KOPT-K1 (cell line): ENCODE measurements at regions not wholly inside any gene's neighbourhood (a gene's known extent, or its start where the extent isn't known, plus 50 kb on each side); places are given as distances from the start of the nearest gene placed in this dataset.
"Not testable (repeated sequence)": the region's sequence is repeated elsewhere in the genome, so short reads cannot be mapped to it uniquely, and the experiment has no call there.

ENCODE experiments used
- H3K27ac ChIP-seq: fragments of 200-600 bp; sonication (generic); 2 replicates; pipeline ENCODE4 v1.5.1; 2016; ENCODE audit warnings: antibody characterized with exemption, mild to moderate bottlenecking, low read depth, low read length; ENCODE audit not compliant: poor library complexity, severe bottlenecking
- H3K36me3 ChIP-seq: fragments of 200-600 bp; sonication (generic); 2 replicates; pipeline ENCODE4 v1.5.1; 2017; ENCODE audit warnings: antibody characterized with exemption, mild to moderate bottlenecking, low read length, moderate library complexity; ENCODE audit not compliant: insufficient read depth
- H3K9me3 ChIP-seq: fragments of 200-600 bp; sonication (generic); 2 replicates; pipeline ENCODE4 v1.5.1; 2017; ENCODE audit warnings: antibody characterized with exemption, low read length, mild to moderate bottlenecking; ENCODE audit not compliant: insufficient read depth, poor library complexity, severe bottlenecking

DNA sequence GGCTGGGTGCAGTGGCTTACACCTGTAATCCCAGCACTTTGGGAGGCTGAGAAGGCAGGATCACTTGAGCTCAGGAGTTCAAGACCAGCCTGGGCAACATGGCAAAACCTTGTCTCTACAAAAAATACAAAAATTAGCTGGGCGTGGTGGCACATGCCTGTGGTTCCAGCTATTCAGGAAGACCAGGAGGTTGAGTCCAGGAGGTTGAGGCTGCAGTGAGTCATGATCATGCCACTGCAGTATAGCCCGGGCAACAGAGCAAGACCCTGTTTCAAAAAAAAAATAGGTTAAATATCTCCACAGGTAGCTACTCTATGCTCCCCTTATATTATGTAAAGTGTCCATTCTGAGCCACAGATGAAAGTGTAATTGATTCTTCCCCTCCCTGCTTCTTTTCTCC is 89.3 kb upstream of the MYO3A start:
- H3K9me3 ChIP-seq, H3K36me3 ChIP-seq, H3K27ac ChIP-seq: not testable (repeated sequence)

DNA sequence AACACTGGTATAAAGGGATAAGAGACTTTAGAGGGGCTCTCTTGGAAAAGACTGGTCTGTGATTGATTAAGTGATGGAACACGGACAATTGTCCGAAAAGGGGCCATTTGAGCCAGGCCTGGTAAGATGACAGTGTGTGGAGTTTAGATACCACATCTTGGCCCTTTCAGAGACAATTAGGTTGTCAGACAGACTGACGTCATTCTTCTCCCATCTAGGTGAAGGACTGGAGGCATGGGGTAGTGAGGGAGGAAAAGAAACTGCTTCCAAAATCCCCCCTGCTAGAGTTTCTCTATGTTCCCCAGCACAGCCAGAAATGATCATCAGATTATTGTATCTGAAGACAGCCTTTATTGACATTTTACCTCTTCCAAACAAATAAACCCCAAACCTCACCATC is 84.8 kb upstream of the MYO3A start:
- H3K36me3 ChIP-seq, result no peaks in the 10 kb centered on the region
- H3K27ac ChIP-seq, result no peak overlapping the region
- peaks cover 4% of the 10 kb centered on the region for H3K9me3 ChIP-seq

DNA sequence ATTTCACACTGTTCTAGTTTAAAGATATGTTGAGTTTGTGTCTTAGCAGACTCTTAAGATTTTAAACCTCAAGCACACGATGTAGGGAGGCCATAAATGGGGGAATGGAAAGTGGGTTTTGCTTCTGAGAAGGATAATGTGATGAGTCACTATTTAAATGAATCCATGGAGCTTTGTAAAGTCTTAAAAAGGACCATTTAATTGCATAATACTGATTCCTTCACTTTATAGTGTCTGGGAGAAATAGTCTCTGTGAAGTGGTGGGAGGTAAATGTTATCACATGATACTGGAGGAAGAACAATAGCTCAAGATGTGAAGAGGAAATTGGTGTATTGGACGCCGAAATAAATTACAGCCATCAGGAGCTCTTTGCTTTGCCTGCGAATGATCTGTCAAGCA is 84.0 kb upstream of the MYO3A start:
- peaks cover 4% of the 10 kb centered on the region for H3K9me3 ChIP-seq
- no peak overlapping the region for H3K27ac ChIP-seq
- no peaks in the 10 kb centered on the region for H3K36me3 ChIP-seq

GRCh38 chr10:25851548-25851947 is 82.5 kb upstream of the MYO3A start:
- H3K9me3 ChIP-seq, result peaks cover 4% of the 10 kb centered on the region
- H3K27ac ChIP-seq, result no peak overlapping the region
- no peaks in the 10 kb centered on the region for H3K36me3 ChIP-seq

DNA sequence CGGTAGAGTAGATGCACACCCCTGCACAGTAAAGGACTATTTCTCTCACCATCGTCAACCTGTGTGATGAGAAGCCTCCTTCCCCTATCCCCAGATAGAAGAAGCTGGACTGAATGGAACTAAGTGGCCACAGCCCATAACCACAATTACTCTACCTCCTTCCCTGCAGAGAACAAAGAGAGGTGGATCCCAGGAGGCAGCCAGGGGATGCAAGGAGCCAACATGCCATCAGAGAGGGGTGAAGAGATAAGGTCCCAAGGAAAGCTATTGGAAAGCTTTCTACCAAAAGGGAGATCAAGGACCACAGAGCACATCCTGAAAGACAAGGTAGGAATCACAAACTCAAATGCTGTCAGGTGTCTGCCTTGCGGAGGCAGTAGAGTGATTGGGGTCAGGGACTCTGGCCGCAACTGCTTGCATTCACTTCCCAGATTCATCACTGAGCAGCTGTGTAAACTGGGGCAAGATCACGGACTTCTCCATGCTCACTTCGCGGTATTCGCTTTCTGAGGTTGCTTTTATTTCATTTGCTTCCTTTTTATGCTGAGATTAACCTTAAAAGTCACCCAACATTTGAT is 81.6 kb upstream of the MYO3A start:
- peaks cover 4% of the 10 kb centered on the region for H3K9me3 ChIP-seq
- H3K27ac ChIP-seq, result no peak overlapping the region
- no peaks in the 10 kb centered on the region for H3K36me3 ChIP-seq

DNA sequence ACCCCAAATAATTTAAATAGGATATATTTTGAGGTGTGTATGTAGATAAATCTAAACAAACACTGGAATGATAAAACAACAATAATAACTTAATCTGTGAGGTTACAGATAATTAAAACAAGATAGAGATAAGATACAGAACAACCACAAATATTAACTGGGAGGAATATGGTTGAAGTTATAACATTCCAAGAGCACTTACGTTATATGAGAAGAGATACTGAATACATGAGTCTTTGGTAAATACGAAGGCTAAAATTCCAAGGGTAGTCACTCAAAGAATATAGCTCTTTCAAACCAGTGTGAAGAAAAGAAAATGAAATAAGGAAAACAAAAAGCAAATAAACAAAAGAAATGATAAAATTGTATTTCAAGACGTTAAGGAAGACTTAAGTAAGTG is 76.0 kb upstream of the MYO3A start:
- Histone ChIP-seq H3K27ac (no peak overlapping the region), H3K9me3 (no peaks in the 10 kb centered on the region), H3K36me3 (no peaks in the 10 kb centered on the region)

GRCh38 chr10:25865267-25865666 is 68.8 kb upstream of the MYO3A start:
- Histone ChIP-seq H3K9me3 (peaks cover 10% of the 10 kb centered on the region), H3K36me3 (no peaks in the 10 kb centered on the region), H3K27ac (no peak overlapping the region)

DNA sequence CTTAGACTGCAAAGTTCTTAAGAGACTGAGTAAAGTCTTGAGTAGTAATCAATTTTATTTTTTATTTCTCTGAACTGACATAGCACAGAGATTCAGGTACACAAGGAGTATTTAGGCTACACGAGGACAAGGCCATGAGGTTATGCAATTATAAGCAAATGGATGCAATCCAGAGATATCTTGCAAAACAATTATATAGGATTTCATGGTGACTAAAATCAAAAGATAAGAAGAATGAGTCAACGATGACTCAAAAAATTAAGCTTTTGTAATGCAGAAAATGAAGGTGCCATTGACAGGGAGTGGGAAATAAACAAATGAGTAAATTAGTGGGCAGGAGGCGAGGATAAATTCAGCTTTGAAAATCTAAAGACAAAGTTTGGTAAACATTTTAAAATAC is 66.7 kb upstream of the MYO3A start:
- peaks cover 10% of the 10 kb centered on the region for H3K9me3 ChIP-seq
- no peaks in the 10 kb centered on the region for H3K36me3 ChIP-seq
- no peak overlapping the region for H3K27ac ChIP-seq

- Histone ChIP-seq H3K36me3 (no peaks in the 10 kb centered on the region), H3K9me3 (peaks cover 7% of the 10 kb centered on the region)
Observed at GRCh38 chr10:25869067-25869591, 64.9 kb upstream of the MYO3A start.

DNA sequence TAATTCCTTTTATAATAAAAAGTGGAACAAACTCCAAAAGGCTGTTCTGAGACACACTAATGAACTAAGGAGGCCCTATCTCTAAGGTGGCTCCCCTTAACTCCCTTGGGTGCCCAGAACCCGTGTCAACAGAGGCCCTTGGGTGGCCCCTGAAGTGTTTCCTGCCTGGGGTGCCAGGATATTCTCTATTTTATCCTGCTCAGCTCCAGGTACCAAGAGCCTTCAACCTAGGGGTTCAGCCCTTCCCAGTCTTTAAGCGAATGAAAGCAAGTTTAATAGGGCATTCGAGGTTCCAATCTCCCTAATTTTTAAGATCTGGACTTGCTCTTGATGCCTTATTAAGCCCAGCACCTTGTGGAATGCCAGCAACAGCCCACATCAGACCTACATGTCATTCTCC is 64.4 kb upstream of the MYO3A start:
- peaks cover 2% of the 10 kb centered on the region for H3K9me3 ChIP-seq
- H3K36me3 ChIP-seq, result no peaks in the 10 kb centered on the region
- no peak overlapping the region for H3K27ac ChIP-seq

More at GRCh38 chr10:25869067-25869591, 64.9 kb upstream of the MYO3A start:
- no peak overlapping the region for H3K27ac ChIP-seq

DNA sequence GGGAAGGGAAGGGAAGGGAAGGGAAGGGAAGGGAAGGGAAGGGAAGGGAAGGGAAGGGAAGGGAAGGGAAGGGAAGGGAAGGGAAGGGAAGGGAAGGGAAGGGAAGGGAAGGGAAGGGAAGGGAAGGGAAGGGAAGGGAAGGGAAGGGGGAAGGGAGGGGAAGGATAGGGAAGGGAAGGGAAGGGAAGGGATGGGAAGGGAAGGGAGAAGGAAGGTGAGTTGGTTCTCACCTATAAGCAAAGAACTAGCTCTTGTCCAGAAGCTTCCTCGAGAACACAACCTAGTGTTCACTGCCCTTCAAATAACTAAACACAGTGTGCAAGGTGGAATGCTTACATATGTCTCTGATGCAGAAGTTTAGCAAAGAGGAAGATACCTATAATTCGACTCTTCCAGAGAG is 59.6 kb upstream of the MYO3A start:
- H3K36me3 ChIP-seq, H3K27ac ChIP-seq: not testable (repeated sequence)

DNA sequence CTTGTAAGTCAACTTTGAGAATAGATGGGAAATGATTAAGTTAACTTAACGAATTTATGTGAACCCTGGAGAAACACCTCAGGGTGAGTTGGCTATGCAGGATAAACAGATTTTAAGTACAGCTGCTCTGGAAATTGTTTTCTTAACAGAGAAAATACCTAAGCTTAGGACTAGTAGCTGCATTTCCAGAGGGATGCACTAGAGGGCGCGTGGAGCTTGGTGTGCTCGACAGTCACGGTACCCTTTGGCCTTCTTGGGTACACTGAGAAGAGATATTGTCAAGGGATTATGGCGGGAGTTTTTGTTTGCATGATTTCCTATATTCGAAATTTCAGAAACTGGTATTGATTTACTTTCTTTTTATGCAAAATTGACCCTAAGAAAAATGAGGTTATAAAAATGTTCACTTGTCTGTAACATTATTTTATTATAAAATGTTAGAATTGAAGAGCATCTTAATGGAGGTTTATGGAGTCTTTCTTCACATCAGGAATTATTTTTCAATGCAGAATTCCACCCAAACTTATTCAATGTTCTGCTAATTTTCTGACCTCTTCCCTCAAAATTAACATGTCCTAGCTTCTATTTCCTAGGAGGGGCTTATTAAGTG is 58.4 kb upstream of the MYO3A start:
- Histone ChIP-seq H3K27ac (no peak overlapping the region), H3K9me3 (no peaks in the 10 kb centered on the region), H3K36me3 (no peaks in the 10 kb centered on the region)

More for the DNA sequence above, 59.6 kb upstream of the MYO3A start:
- H3K9me3 ChIP-seq, result not testable (repeated sequence)

DNA sequence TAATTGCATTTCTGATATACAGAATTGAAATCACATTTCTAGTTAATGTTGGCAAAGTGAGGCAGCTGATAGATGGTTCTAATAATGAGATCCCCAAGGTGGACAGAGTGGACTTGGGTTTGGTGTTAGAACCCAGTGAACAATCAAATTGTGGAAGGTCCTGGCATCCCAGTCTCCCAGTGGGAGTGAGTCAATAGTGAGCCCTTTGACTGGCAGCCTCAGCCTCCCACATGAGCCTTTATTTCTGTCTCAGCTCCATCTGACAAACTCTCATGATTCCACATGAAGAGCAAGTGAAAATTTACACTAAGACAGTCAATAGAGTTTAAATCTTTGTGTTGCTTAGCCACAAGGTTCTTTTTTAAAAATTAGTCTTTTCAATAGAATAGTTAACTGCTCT is 56.7 kb upstream of the MYO3A start:
- Histone ChIP-seq H3K36me3 (no peaks in the 10 kb centered on the region), H3K27ac (no peak overlapping the region), H3K9me3 (no peaks in the 10 kb centered on the region)
